Suprapubic skin (tissue), 4 donors: ENCODE measurements at regions not wholly inside any gene's neighbourhood (a gene's known extent, or its start where the extent isn't known, plus 50 kb on each side); places are given as distances from the start of the nearest gene placed in this dataset.

Experiments used
- DNase-seq, 2 donors: peaks; one replicate each; pipeline ENCODE4 v3.0.0-alpha.2; 2019; ENCODE audit warnings: low spot score in 2 of 2
- H3K27ac ChIP-seq: fragments of 200-600 bp; sonication (generic); one replicate; pipeline ENCODE4 v1.5.1; 2019
- H3K27me3 ChIP-seq: fragments of 200-600 bp; sonication (generic); one replicate; pipeline ENCODE4 v1.5.1; 2019
- H3K36me3 ChIP-seq: fragments of 200-600 bp; sonication (generic); one replicate; pipeline ENCODE4 v1.5.1; 2019
- H3K4me1 ChIP-seq: fragments of 200-600 bp; sonication (generic); one replicate; pipeline ENCODE4 v1.5.1; 2019
- H3K4me3 ChIP-seq: fragments of 200-600 bp; sonication (generic); one replicate; pipeline ENCODE4 v1.5.1; 2019; ENCODE audit warnings: mild to moderate bottlenecking
- H3K9me3 ChIP-seq: fragments of 200-600 bp; sonication (generic); one replicate; pipeline ENCODE4 v1.5.1; 2019
- CTCF ChIP-seq, 2 donors: fragments of 200-600 bp in 1 of 2; fragments of 450-650 bp in 1 of 2; sonication (generic) in 1 of 2; IDR thresholded peaks; one replicate each; pipeline ENCODE4 v1.5.1; 2016 to 2019; ENCODE audit warnings: antibody characterized with exemption in 2 of 2, mild to moderate bottlenecking in 1 of 2, moderate library complexity in 1 of 2
- EP300 ChIP-seq: sonication (generic); formaldehyde crosslinking; IDR thresholded peaks from one replicate; pipeline ENCODE4 v1.6.1; 2017; ENCODE audit warnings: antibody characterized with exemption
- POLR2A ChIP-seq, 2 donors: fragments of 450-650 bp; IDR thresholded peaks; one replicate each; pipeline ENCODE4 v1.6.1; 2017; ENCODE audit warnings: antibody characterized with exemption in 2 of 2, mild to moderate bottlenecking in 2 of 2, moderate library complexity in 2 of 2
- POLR2AphosphoS5 ChIP-seq, 3 donors: sonication (generic); formaldehyde crosslinking; IDR thresholded peaks; one replicate each; pipeline ENCODE4 v1.6.1; 2017; ENCODE audit warnings: antibody characterized with exemption in 3 of 3
- WGBS: methylation state at CpG from one replicate; pipeline ENCODE4 v1.1.5; 2018; 5-methylcytosine and 5-hydroxymethylcytosine counted together

GRCh38 chr3:88960019-88960418 lies 147.4 kb upstream of the EPHA3 start:
- no peak for DNase-seq
- no peaks in the 10 kb centered on the region for H3K9me3 ChIP-seq
- no peak for TF ChIP-seq EP300
- TF ChIP-seq POLR2AphosphoS5 (IDR thresholded peaks at IDR 0.05): no peak
- no peak for TF ChIP-seq CTCF (IDR thresholded peaks at IDR 0.05)
- no peak for TF ChIP-seq POLR2A (IDR thresholded peaks at IDR 0.05)
- no peaks in the 10 kb centered on the region for H3K4me1 ChIP-seq
- H3K4me3 ChIP-seq: no peak overlapping the region
- 75% methylated on average over 3 of the region's 3 CpGs for WGBS
- no peak overlapping the region for H3K27ac ChIP-seq
- no peaks in the 10 kb centered on the region for H3K36me3 ChIP-seq
- no peaks in the 10 kb centered on the region for H3K27me3 ChIP-seq

- DNase-seq: no peak
- Histone ChIP-seq H3K4me3 (no peak overlapping the region), H3K27me3 (no peaks in the 10 kb centered on the region), H3K36me3 (no peaks in the 10 kb centered on the region), H3K9me3 (no peaks in the 10 kb centered on the region), H3K27ac (no peak overlapping the region), H3K4me1 (no peaks in the 10 kb centered on the region)
- no peak for TF ChIP-seq CTCF (IDR thresholded peaks at IDR 0.05)
- no peak for TF ChIP-seq POLR2A (IDR thresholded peaks at IDR 0.05)
- TF ChIP-seq EP300: no peak
- TF ChIP-seq POLR2AphosphoS5 (IDR thresholded peaks at IDR 0.05): no peak
These were observed 144.4 kb upstream of the EPHA3 start for GRCh38 chr3:88963003-88963402.

- Histone ChIP-seq H3K27ac (no peak overlapping the region), H3K27me3 (no peaks in the 10 kb centered on the region), H3K4me3 (no peak overlapping the region), H3K4me1 (no peaks in the 10 kb centered on the region), H3K9me3 (no peaks in the 10 kb centered on the region), H3K36me3 (no peaks in the 10 kb centered on the region)
- 61% methylated on average over 3 of the region's 3 CpGs for WGBS
- DNase-seq: no peak
- TF ChIP-seq POLR2A (IDR thresholded peaks at IDR 0.05) (no peak), POLR2AphosphoS5 (IDR thresholded peaks at IDR 0.05) (no peak), CTCF (IDR thresholded peaks at IDR 0.05) (no peak), EP300 (no peak)
These were observed 127.7 kb upstream of the EPHA3 start for GRCh38 chr3:88979760-88980159.

DNA sequence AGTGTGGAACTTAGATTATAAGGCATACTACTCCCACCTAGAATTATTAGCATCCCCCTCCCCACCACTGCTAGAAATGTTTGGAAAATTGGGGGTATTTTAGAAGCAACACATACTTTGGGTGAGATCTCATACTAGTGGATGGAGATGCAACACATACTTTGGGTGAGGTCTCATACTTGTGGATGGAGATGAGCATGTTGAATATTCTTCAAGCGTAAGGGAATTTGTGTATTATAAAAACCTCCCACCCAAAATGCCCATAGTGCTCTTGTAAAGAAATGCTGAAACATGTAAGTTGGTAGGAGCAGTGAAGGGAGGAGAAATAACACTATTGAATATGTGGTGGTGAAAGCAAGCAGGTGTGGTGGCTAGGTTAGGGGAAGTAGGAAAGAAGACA lies 124.0 kb upstream of the EPHA3 start:
- Histone ChIP-seq H3K36me3 (no peaks in the 10 kb centered on the region), H3K9me3 (no peaks in the 10 kb centered on the region), H3K27ac (no peak overlapping the region), H3K4me1 (no peaks in the 10 kb centered on the region), H3K4me3 (no peak overlapping the region), H3K27me3 (no peaks in the 10 kb centered on the region)
- WGBS: 94% methylated on average over 1 of the region's 1 CpG
- no peak for TF ChIP-seq CTCF (IDR thresholded peaks at IDR 0.05)
- no peak for TF ChIP-seq POLR2AphosphoS5 (IDR thresholded peaks at IDR 0.05)
- TF ChIP-seq EP300: no peak
- TF ChIP-seq POLR2A (IDR thresholded peaks at IDR 0.05): no peak
- DNase-seq: no peak

DNA sequence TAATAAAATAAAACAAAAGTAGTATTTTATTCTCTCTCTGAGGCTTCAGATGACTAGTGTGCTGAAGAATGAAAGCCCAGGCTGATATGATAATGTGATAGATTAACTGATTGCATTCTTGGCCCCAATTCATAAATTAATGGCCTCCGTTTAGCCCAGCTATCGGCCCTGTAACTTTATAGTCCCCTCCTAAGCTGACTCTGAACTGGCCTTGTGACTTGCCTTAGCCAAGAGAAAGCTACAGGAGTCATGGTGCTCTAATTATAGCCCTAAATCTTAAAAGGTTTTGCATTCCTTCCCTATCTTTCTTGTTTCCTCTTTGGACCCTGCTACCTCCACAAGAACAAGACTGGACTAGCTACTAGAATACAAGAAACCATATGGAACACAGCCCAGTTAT lies 123.2 kb upstream of the EPHA3 start:
- DNase-seq: no peak
- no peak overlapping the region for H3K27ac ChIP-seq
- TF ChIP-seq CTCF (IDR thresholded peaks at IDR 0.05) (no peak), POLR2AphosphoS5 (IDR thresholded peaks at IDR 0.05) (no peak), EP300 (no peak), POLR2A (IDR thresholded peaks at IDR 0.05) (no peak)
- H3K4me1 ChIP-seq: no peaks in the 10 kb centered on the region
- no peak overlapping the region for H3K4me3 ChIP-seq
- WGBS: 35% methylated on average over 2 of the region's 2 CpGs
- H3K27me3 ChIP-seq: no peaks in the 10 kb centered on the region
- H3K9me3 ChIP-seq: no peaks in the 10 kb centered on the region
- no peaks in the 10 kb centered on the region for H3K36me3 ChIP-seq
